ENCODE measurements at regions not wholly inside any gene's neighbourhood (a gene's known extent, or its start where the extent isn't known, plus 50 kb on each side); places are given as distances from the start of the nearest gene placed in this dataset.

DNA sequence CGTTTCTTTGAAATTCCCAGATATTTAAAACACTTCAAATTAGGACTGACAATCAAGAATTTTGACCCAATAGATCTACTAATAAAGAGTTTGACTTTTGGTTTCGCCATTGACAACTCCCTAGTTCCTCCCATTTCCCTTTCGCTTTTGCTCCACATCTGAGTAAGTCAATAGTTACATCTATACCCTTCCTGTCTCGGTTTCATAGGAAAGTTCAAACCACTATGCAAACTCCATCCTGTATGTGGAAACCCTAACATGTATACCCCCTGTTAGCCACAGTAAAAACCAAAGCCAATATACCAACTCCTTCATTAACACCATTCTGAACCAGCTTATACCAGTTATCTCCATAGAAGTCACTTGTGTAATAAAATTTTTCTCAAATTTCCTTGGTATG, 311.1 kb downstream of the MMUT start:
- intact Hi-C loops (cut with DNase I; ENCODE audit: low total_unique reads): no loop called here

DNA sequence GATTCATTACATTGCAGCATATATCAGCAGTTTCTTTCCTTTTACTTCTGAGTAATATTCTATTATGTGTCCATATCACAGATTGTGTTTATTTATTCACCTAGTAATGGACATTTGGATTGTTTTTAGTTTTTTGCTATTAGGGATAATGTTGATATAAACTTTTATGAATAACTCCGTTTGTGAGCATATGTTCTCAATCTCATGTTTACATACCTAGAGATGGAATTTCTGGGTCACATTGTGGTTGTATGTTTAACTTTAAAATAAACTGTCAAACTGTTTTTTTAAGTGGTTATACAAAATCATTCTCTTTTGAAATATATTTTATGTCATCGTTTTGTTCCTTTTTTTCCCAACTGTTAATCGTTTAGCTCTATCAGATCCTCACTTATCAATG, 311.6 kb downstream of the MMUT start:
- no peaks in the 10 kb centered on the region for H3K36me3 ChIP-seq
- no peak overlapping the region for H3K27ac ChIP-seq
- no peaks in the 10 kb centered on the region for H3K27me3 ChIP-seq
- H3K4me1 ChIP-seq: no peaks in the 10 kb centered on the region
- no peak for TF ChIP-seq EP300 (IDR thresholded peaks at IDR 0.05; ENCODE audit: low read depth)
- no peak for TF ChIP-seq POLR2AphosphoS5 (IDR thresholded peaks at IDR 0.05)
- TF ChIP-seq POLR2A (IDR thresholded peaks at IDR 0.05): no peak
- no peak for TF ChIP-seq CTCF (IDR thresholded peaks at IDR 0.05)
- 61 to 62% methylated on average over 3 of the region's 3 CpGs for WGBS, 2 donors (ENCODE audit: low coverage in 1 of 2)
- no peaks in the 10 kb centered on the region for H3K9me3 ChIP-seq
- no peak for DNase-seq
- no peak overlapping the region for H3K4me3 ChIP-seq
- in situ Hi-C loops (cut with MboI; ENCODE audit: low pct_ligation_motif_present in 1 of 4, low pct_unique_long_range_greater_than_20kb in 1 of 4, low sequenced_read_pairs in 3 of 4): no loop called here
- intact Hi-C loops (cut with DNase I; ENCODE audit: low total_unique reads): no loop called here

More for the DNA sequence above, 311.1 kb downstream of the MMUT start:
- TF ChIP-seq POLR2A (IDR thresholded peaks at IDR 0.05) (no peak), CTCF (IDR thresholded peaks at IDR 0.05) (no peak), EP300 (IDR thresholded peaks at IDR 0.05; ENCODE audit: low read depth) (no peak), POLR2AphosphoS5 (IDR thresholded peaks at IDR 0.05) (no peak)
- DNase-seq: no peak
- Histone ChIP-seq H3K4me1 (no peaks in the 10 kb centered on the region), H3K9me3 (no peaks in the 10 kb centered on the region), H3K27me3 (no peaks in the 10 kb centered on the region), H3K27ac (no peak overlapping the region), H3K4me3 (no peak overlapping the region), H3K36me3 (no peaks in the 10 kb centered on the region)
- WGBS, 2 donors (ENCODE audit: low coverage in 1 of 2): 56 to 73% methylated on average over 4 of the region's 4 CpGs
- in situ Hi-C loops (cut with MboI; ENCODE audit: low pct_ligation_motif_present in 1 of 4, low pct_unique_long_range_greater_than_20kb in 1 of 4, low sequenced_read_pairs in 3 of 4): no loop called here

GRCh38 chr6:49151033-49151432, 312.0 kb downstream of the MMUT start:
- WGBS, 2 donors (ENCODE audit: low coverage in 1 of 2): 90% methylated on average over 10 of the region's 13 CpGs; no CpG with 5 or more reads in 1 of the 2 donors

DNA sequence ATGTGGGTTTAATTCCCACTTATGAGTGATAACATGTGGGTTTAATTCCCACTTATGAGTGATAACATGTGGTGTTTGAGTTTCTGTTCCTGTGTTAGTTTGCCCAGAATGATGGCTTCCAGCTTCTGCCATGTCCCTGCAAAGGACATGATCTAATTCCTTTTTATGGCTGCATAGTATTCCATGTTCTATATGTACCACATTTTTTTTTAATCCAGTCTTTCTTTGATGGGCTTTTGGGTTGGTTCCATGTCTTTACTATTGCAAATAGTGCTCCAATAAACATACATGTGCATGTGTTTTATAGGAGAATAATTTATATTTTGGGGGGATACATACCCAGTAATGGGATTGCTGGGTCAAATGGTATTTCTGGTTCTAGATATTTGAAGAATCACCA, 317.8 kb downstream of the MMUT start:
- no peaks in the 10 kb centered on the region for H3K27me3 ChIP-seq
- no peaks in the 10 kb centered on the region for H3K36me3 ChIP-seq
- in situ Hi-C loops (cut with MboI; ENCODE audit: low pct_ligation_motif_present in 1 of 4, low pct_unique_long_range_greater_than_20kb in 1 of 4, low sequenced_read_pairs in 3 of 4): no loop called here
- DNase-seq: no peak
- no peaks in the 10 kb centered on the region for H3K9me3 ChIP-seq
- intact Hi-C loops (cut with DNase I; ENCODE audit: low total_unique reads): no loop called here
- no peaks in the 10 kb centered on the region for H3K4me1 ChIP-seq
- H3K27ac ChIP-seq: no peak overlapping the region
- TF ChIP-seq POLR2A (IDR thresholded peaks at IDR 0.05) (no peak), POLR2AphosphoS5 (IDR thresholded peaks at IDR 0.05) (no peak), EP300 (IDR thresholded peaks at IDR 0.05; ENCODE audit: low read depth) (no peak), CTCF (IDR thresholded peaks at IDR 0.05) (no peak)
- no peak overlapping the region for H3K4me3 ChIP-seq

More at GRCh38 chr6:49151033-49151432, 312.0 kb downstream of the MMUT start:
- H3K36me3 ChIP-seq: no peaks in the 10 kb centered on the region
- H3K27ac ChIP-seq: no peak overlapping the region
- intact Hi-C loops (cut with DNase I; ENCODE audit: low total_unique reads): no loop called here
- TF ChIP-seq POLR2AphosphoS5 (IDR thresholded peaks at IDR 0.05) (no peak), POLR2A (IDR thresholded peaks at IDR 0.05) (no peak), EP300 (IDR thresholded peaks at IDR 0.05; ENCODE audit: low read depth) (no peak), CTCF (IDR thresholded peaks at IDR 0.05) (no peak)
- H3K9me3 ChIP-seq: no peaks in the 10 kb centered on the region
- in situ Hi-C loops (cut with MboI; ENCODE audit: low pct_ligation_motif_present in 1 of 4, low pct_unique_long_range_greater_than_20kb in 1 of 4, low sequenced_read_pairs in 3 of 4): no loop called here
- H3K27me3 ChIP-seq: no peaks in the 10 kb centered on the region
- no peaks in the 10 kb centered on the region for H3K4me1 ChIP-seq
- H3K4me3 ChIP-seq: no peak overlapping the region
- no peak for DNase-seq
